SIG-M5 treated with dmso at 0.1 percent for 504 hours (cell line): ENCODE measurements at regions not wholly inside any gene's neighbourhood (a gene's known extent, or its start where the extent isn't known, plus 50 kb on each side); places are given as distances from the start of the nearest gene placed in this dataset.

Experiments used
- DNase-seq: peaks from one replicate; lab custom pipeline; 2025; ENCODE audit not compliant: unreplicated experiment; lab: John Stamatoyannopoulos, UW

DNA sequence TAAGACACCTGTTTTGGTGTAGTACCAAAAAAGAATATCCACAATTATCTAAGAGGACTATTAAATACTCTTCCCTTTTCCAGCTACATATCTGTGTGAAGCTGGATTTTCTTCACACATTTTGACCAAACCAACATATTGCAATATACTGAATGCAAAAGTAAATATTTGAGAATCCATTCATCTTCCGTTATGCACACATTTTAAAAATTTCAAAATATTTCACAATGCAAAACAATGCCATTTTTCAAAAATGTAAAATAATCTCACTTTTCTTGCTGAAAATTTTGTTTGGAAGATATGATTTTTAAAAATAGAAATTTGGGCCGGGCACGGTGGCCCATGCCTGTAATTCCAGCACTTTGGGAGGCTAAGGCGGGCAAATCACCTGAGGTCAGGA lies 133.9 kb upstream of the FUT8 start:
- no peak for DNase-seq

DNA sequence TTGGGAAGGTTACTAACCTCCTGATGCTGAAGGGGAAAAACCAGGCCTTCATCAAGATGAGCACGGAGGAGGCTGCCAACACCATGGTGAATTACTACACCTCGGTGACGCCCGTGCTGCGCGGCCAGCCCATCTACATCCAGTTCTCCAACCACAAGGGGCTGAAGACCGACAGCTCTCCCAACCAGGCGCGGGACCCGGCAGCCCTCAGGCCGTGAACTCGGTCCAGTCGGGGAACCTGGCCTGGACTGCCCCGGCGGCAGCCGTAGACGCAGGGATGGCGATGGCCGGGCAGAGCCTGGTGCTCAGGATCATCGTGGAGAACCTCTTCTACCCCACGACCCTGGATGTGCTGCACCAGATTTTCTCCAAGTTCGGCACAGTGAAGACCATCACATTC lies 133.0 kb upstream of the FUT8 start:
- DNase-seq: no peak

DNA sequence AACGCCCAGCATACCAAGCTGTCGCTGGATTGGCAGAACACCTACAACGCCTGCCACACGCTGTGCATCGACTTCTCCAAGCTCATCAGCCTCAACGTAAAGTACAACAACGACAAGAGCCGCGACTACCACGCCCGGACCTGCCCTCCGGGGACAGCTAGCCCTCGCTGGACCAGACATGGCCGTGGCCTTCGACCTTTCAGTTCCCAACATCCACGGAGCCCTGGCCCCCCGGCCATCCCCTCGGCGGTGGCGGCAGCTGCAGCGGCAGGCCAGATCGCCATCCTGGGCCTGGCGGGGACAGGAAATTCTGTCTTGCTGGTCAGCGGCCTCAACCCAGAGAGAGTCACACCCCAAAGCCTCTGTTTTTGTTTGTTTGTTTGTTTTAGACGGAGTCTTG lies 132.6 kb upstream of the FUT8 start:
- DNase-seq: no peak

DNA sequence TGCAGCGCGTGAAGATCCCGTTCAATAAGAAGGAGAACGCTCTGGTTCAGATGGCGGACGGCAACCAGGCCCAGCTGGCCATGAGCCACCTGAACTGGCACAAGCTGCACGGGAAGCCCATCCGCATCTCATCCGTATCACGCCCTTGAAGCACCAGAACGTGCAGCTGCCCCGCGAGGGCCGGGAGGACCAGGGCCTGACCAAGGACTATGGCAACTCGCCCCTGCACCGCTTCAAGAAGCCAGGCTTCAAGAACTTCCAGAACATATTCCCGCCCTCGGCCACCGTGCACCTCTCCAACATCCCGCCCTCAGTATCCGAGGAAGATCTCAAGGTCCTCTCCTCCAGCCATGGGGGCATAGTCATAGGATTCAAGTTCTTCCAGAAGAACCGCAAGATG lies 131.9 kb upstream of the FUT8 start:
- DNase-seq: no peak

DNA sequence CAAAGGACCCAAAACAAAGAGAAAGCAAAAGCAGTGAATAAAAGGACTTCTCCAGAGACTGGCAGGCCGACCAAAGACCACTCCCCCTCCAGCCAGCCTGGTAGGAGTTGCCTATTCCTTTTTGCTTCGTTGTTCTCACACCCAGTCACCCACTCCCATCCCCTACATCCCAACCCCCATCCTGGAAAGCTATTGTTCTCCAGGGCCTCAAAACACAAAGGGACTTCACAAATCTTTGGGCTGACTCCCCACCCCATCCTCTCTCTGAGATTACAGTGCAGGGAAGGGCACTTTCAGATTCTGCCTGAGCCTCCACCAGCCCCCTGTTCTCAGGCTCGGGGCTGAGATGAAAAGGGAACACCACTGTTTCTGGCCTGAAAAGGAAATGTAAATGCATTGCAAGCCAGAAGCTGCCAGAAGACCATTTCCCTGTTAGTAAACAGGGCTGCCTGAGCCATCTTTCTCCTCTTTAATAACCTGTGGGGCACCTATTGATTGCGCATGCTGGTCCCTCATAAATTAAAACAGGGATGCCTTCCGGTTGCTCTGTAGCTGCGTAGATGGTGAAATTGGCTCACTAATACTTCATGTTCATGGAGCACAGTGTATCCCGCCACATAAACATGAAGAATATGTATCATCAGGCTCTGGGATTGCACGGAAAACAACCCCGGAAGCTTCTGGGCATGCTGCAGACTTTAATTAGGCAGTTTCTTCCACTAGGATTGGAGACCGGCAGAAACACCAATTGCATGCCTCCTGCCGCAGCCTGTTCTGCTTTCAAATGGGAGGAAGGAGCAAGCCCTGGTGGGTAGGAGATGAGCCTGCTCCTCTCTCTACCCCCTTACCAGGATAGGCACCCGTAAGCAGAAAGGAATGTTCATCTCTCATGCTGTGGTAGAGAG lies 130.3 kb upstream of the FUT8 start:
- DNase-seq: no peak

DNA sequence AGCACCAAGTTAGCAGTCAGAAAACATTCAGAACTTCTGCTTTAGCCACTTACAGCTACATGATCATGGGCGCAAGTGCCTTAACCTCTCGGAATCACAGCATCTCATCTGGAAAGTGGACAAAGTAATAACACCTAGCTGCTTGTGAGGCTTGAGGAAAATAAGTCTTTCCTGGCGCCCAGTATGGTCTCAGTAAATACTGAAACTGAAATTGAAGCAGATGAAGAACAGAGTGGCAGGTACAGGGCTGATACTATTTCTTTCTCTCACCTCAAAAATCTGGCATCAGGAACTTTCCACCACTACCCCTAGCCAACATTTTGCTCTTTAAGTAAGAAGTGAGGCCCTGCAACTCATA lies 129.7 kb upstream of the FUT8 start:
- DNase-seq: no peak

DNA sequence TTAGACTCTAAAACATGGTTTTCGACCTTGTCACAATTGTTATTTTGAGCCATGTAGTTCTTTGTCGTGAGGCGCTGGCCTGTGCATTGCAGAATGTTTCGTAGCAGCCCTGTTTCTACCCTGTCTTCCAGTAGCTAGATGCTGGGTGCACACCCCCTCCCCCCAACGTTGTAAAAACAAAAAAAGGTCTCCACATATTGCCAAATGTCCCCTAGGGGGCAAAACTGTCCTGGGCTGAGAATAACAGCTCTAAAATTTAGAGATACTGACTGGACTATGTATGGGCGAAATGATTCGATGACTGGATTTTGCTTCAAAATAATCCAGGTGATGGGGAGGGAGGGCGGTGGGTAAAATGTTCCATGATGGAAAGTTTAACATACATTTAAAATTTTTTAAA lies 126.1 kb upstream of the FUT8 start:
- no peak for DNase-seq

DNA sequence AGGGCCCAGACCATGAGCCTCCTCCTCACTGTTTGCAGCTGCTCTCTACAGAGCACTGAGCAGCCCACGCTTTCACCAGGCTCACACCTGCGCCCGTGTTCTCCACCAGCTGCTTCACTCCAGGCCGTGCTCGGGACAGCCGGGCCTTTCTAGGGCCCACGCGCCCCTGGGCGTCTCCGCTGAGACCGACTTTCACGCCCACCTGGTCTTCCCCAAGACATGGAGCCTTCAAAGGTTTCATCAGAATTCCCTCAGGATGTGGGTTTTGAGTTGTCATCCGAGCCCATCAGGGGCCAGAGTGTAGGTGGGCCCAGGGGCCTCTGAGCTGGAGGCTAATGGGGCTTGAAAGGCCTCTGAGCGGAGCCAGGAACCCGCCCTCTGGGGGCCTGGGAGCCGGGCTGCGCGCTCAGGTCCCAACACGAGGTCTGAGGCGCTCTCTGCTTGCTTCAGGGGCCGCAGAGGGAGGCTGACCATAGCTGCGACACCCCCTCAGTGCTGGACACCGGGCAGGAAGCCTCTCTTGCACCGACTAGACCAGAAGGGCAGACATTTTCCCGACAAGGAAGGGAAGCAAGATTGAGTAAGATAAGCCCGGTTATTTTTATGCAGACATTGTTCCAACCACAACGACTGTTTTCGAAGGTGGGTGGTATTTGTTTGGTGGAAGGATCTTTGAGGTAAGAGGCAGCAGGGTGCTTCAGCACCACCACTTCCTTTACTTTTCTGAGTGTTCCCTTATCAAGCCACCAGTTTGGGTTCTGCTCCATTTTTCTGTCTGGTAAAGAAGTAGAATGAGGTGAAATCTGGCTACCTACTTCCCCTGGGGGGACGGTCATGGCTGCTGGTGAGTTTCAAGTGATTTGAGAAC lies 125.0 kb upstream of the FUT8 start:
- no peak for DNase-seq

DNA sequence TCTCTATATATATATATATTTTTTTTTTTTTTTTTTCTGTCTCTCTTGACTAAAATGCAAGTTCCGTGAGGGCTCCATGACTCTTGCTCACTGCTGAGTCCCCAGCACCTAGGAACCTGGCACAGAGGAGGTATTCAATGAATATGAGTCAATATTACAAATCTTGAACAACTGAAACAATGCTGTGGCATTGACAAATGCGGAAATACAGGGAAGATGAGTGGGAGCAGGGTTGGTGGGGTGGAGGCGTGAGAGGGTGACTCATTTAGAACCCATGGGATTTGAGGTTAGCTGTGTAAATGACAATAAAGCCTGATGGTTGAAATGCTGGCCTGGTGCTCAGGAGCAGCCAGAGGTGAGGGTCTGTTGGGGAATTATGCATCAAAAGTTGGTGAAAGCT lies 121.7 kb upstream of the FUT8 start:
- DNase-seq: no peak

DNA sequence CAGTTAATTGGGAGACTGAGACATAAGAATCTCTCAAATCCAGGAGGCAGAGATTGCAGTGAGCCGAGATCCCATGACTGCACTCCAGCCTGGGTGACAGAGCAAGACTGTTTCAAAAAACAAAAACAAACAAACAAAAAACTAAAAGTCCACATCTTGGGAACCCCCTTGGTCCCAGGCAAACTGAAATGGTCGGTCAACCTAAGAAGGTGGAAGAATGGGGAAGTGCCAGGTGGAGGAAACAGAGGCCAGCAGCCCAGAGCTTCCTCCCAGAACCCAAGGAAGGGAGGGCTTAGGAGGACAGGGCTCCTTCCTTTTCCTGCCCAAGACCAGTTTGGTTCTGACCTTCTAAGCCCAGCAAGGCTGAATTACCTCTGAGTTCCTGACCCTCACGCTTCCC lies 121.0 kb upstream of the FUT8 start:
- DNase-seq: no peak

DNA sequence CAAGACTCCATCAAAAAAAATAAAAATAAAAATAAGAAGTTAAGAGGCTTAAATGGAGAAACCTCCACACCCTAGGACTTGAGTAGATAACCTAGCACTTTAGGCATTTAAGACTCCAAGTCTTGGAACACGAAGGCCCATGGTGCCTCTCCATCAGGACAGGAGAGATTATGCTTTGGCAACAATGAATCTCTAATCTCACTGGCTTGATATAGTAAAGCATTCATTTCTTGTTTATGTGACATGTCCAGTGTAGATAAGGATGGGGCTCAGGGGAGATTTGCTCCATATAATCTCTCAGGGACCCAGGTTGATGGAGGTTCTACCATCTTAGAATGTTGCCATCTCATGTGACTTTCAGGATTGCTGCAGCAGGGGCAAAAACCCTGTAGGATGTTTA lies 117.7 kb upstream of the FUT8 start:
- no peak for DNase-seq

DNA sequence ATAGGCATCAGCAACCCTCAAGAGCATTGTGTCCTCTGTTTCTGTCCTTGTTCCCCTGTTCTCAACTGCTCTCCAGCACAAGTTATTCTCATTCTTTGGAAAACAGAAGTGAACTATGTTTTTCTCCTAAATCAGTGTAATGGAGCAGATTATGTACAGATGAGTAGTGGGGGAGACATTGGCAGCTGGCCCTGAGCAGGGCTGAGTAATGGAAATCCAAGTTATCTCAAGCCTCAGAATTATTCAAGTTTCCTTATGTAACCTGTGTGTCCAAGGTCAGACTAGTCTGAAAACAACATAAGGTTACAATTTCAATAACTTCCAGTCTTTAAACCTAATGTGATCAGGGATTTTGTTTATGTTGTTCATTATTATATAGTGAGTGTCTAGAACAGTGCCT lies 116.1 kb upstream of the FUT8 start:
- no peak for DNase-seq

DNA sequence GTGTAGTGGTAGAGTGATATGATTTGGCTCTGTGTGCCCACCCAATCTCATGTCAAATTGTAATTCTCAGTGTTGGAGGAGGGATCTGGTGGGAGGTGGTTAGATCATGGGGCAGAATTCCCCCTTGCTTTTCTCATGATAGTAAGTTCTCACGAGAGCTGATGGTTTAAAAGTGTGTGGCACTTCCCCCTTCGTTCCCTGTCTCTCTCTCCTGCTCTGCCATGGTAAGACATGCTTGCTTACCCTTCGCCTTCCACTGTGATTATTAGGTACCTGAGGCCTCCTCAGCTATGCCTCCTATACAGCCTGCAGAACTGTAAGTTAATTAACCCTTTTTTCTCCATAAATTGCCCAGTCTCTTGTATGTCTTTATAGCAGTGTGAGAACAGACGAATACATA lies 115.7 kb upstream of the FUT8 start:
- no peak for DNase-seq

DNA sequence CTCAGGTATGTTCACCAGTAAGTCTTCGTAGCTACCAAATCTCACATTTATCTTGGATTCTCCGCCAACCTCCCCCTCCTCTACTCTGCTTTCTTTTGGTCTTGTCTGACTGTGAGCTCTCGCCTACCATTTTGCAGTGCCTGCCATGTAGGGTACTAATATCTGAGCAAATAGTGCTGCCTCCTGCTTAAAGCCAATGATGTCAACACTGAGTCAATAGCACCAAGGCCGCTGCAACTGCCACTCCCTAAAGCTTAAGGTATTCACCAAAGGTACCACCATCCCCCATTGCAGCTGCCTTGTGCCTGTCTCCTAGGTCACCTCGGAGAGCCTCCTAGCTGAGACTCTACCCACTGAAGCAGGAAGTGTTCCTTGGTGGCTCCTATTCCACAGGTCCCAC lies 114.8 kb upstream of the FUT8 start:
- DNase-seq: no peak

DNA sequence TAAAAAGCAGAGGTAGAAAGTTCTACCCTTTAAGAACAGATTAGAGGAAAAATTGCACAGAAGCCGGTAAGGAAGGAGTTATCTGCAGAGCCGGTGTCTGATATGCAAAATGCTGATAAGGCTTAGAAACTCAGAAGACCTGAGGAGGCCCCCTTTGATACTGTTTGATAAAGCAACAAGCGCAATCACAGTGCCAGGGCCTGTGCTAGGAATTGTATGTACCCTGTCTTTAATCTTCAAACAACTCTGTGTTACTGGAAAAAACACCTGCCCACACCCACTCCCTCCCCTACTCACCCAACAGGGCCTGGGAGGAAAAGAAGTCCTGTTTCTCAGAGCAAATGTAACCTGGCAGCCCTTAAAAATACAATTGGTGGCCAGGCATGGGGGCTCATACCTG lies 112.7 kb upstream of the FUT8 start:
- no peak for DNase-seq

DNA sequence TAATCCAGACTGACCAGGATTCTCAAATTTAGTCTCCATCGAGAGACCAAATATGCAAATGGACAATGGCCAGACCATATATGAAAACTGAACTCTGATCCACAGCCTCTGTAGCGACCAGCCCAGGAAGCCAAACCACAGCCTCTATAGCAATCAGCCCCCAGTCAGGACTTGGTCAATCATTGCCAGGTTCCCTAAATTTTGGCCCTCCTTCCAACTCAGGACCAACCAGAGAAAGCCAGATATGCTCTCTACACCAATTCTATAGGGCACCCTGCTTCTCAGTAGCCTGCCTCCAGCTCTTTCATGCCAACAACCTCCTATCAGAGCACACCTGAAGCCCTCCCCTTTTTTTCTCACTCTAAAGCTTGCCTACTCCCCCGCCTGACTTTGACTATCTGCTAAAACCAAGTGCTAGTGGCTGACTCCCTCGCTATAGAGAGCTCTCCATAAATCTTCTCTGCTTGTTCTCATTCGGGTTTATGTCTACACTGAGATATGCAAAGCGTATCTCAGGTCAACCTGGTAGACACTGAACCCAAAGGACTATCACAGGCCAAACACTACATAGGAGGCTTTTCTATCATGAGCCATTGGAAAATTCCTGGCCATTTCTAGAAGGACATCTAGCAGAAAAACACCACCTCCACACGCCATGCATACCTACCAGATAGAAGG lies 110.5 kb upstream of the FUT8 start:
- DNase-seq: no peak

DNA sequence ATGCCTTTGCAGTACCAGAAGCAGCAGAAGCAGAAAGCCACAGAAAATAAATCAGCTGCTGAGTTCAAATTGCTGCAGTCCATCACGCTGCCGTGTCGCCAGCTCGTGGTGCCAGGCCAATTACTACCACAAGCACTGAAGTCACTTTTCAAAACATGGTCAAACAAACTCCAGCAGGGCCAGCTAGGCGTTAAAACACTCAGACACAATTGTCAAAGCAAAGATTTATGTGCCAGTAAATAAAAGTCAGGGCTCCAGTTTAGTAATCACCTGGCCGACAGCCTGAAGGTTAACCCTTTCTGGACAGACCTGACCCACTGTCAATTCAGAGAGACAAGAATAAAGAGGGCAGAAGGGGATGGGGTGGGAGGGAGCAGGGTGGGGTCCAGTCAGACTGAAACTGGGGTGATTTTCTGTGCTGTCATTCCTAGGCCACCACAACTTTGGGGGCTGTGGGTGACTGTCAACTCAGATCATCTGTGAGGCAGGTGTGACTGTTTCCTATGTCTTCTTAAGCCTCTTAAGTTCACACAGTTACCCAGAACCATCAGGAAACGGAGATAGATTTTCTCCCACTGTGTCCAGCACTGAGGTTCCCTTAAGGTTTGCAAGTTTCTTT lies 109.8 kb upstream of the FUT8 start:
- no peak for DNase-seq

DNA sequence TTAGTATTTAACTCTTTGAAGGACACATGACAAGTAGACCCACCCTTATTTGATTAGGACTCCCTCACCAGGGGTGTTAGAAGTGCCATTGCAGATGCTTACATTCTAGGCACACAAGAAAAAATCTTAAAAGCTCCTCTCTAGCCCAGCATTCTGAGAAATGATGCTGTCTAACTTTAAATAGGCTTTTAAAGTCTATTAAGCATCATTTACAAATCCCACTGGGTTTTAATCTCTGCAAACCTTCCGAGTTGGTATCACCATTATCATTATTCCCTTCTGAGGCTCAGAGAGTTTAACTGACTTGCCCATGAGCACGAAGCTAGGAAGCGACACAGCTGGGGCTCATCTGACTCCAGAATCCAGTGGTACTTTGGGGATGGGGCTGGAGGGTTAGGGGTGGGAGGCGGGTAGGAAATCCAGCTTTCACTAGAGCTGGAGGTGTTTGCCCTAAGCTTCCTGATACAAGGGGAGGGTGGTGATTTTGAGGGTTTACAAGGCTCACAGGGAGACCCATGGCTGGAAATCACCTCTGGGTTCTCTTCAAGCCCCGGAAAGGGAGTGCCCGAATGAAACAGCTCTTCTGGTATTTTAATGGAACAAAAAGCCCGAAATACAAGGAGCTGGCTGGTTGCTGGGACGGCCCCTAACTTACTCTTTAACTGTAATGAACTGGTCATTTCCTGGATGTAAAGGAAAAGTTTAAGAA lies 109.2 kb upstream of the FUT8 start:
- no peak for DNase-seq

DNA sequence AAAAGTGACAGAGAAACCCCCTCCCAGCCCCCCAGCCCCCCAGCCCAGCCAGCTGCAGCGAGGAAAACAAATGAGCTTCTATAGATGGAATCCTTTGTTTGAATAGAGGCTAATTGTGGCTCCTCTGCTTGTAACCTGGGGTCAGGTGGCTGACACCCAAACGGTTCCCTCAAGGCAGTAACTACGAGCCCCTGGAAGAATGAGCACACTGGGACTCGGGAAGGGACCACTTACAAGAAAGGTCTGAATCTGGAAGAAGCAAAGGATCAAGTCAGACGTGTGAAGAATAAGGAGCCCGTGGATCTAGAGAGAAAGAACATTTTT lies 108.7 kb upstream of the FUT8 start:
- DNase-seq: no peak

DNA sequence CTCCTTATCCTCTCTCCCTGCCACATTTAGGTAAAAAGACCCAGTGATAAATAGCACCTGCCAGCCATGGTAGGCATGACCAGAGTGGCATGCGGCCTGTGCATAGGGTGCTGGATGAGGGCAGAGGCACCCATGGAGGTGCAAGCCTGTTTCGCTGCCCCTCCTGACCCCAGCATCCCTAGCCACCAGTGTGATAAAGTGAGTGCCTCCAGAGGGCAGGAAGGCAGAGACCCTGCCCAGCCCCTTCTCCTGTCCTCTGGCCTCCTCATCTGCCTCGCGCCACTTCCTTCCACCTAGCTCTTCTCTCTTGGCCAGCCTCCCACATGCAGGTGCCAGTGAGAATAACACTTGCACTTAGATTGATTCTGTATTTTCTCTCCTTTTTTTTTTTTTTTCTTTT lies 108.3 kb upstream of the FUT8 start:
- no peak for DNase-seq

DNA sequence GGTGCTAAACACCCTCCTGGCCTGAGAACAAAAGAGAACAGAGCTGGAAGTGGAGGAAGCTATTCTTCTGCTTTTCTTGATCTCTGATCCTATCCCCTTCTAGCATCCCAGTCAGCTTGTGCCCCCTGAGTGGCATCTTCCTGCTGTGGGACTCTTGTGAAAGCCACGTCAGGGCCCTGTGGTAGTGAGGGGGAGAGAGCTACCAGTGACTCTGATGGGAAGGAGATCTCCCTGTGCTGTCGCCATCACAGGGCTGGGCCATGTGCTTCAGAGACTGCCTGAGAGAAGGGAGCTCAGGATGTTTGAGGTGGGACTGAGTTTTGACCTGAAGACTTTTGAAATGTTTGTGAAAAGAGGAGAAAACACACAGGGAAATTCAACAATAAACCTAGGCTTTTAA lies 107.6 kb upstream of the FUT8 start:
- DNase-seq: peak; percentile 30
